ENCODE measurements at regions not wholly inside any gene's neighbourhood (a gene's known extent, or its start where the extent isn't known, plus 50 kb on each side); places are given as distances from the start of the nearest gene placed in this dataset.
A peak's percentile ranks its signal among the peaks of the same experiment; 100 is the strongest.
"Not testable (repeated sequence)": the region's sequence is repeated elsewhere in the genome, so short reads cannot be mapped to it uniquely, and the experiment has no call there.

- Mint-ChIP-seq H3K4me1 (peaks cover 13 to 47% (median 27%) of the 10 kb centered on the region in 4 donors), H3K27me3 (peaks cover 5% of the 10 kb centered on the region), H3K36me3 (no peaks in the 10 kb centered on the region), H3K27ac (peak overlapping the region in 2 of 3 donors; percentile 15 to 22), H3K9me3 (peaks cover 0 to 2% (median 0%) of the 10 kb centered on the region in 7 donors), H3K4me3 (no peak overlapping the region)
- ATAC-seq (ENCODE audit: low read depth in 2 of 2) (no peak), DNase-seq (no peak)
- no peaks in the 10 kb centered on the region for H3K9me3 ChIP-seq (ENCODE audit: control insufficient read depth in 2 of 2, low read length in 2 of 2)
- no peak overlapping the region for H3K4me3 ChIP-seq (ENCODE audit: low read depth, low read length)
- H3K27me3 ChIP-seq (ENCODE audit: control insufficient read depth, insufficient read depth, low read length), result no peaks in the 10 kb centered on the region
- peaks cover 32% of the 10 kb centered on the region for H3K4me1 ChIP-seq (ENCODE audit: control insufficient read depth, insufficient read depth, low read length, poor library complexity, severe bottlenecking)
- H3K36me3 ChIP-seq (ENCODE audit: control insufficient read depth, insufficient read depth, low read length), result no peaks in the 10 kb centered on the region
- no peak overlapping the region for H3K27ac ChIP-seq (ENCODE audit: insufficient read depth, low read length, poor library complexity, severe bottlenecking)
Observed at GRCh38 chr17:77838748-77839697, 119.5 kb upstream of the TNRC6C start.

- ATAC-seq (ENCODE audit: low read depth in 2 of 2) (no peak), DNase-seq (no peak)
- Histone ChIP-seq H3K27me3 (ENCODE audit: control insufficient read depth, insufficient read depth, low read length) (no peaks in the 10 kb centered on the region), H3K27ac (ENCODE audit: insufficient read depth, low read length, poor library complexity, severe bottlenecking) (no peak overlapping the region), H3K36me3 (ENCODE audit: control insufficient read depth, insufficient read depth, low read length) (no peaks in the 10 kb centered on the region), H3K9me3 (ENCODE audit: control insufficient read depth in 2 of 2, low read length in 2 of 2) (no peaks in the 10 kb centered on the region), H3K4me3 (ENCODE audit: low read depth, low read length) (no peak overlapping the region), H3K4me1 (ENCODE audit: control insufficient read depth, insufficient read depth, low read length, poor library complexity, severe bottlenecking) (peaks cover 34% of the 10 kb centered on the region)
- Mint-ChIP-seq H3K27me3 (peaks cover 5% of the 10 kb centered on the region), H3K4me3 (no peak overlapping the region), H3K36me3 (no peaks in the 10 kb centered on the region), H3K27ac (peak overlapping the region in 1 of 3 donors; percentile 15), H3K4me1 (peaks cover 13 to 47% (median 20%) of the 10 kb centered on the region in 4 donors), H3K9me3 (peaks cover 0 to 2% (median 0%) of the 10 kb centered on the region in 7 donors)
Observed at GRCh38 chr17:77839698-77840512, 118.6 kb upstream of the TNRC6C start.

DNA sequence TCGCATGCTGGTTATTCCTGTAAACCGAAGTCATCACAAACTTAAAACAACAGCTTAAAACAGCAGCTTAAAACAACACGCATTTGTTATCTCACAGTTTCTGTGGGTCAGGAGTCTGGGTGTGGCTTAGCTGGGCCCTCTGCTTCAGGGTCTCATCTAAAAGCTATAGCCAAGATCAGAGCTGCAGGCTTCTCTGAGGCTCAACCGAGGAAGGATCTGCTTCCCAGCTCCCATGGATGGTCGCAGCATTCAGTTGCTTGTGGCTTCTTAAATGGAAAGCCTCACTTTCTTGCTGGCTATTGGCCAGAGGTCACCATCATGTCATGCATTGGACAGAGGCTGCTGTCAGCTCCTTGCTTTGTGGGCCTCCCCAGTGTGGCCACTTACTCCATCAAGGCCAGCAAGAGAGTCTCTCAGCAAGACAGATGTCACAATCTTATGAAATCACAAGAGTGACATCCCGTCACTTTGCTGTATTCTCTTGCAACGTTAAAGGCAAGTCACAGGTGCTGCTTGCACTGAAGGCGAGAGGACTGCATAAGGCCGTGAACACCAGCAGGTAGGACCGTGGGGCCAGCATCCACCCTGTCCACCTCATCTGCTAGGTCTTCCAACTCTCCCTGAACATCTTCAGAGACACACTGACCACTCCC lies 117.9 kb upstream of the TNRC6C start:
- Mint-ChIP-seq H3K27me3 (peaks cover 5% of the 10 kb centered on the region), H3K4me3 (no peak overlapping the region), H3K27ac (no peak overlapping the region), H3K36me3 (no peaks in the 10 kb centered on the region), H3K4me1 (peaks cover 13 to 46% (median 18%) of the 10 kb centered on the region in 4 donors), H3K9me3 (peaks cover 0 to 2% (median 0%) of the 10 kb centered on the region in 7 donors)
- ATAC-seq (ENCODE audit: low read depth in 2 of 2), result no peak
- DNase-seq, result no peak
- no peaks in the 10 kb centered on the region for H3K27me3 ChIP-seq (ENCODE audit: control insufficient read depth, insufficient read depth, low read length)
- no peak overlapping the region for H3K4me3 ChIP-seq (ENCODE audit: low read depth, low read length)
- peaks cover 37% of the 10 kb centered on the region for H3K4me1 ChIP-seq (ENCODE audit: control insufficient read depth, insufficient read depth, low read length, poor library complexity, severe bottlenecking)
- H3K36me3 ChIP-seq (ENCODE audit: control insufficient read depth, insufficient read depth, low read length), result no peaks in the 10 kb centered on the region
- H3K9me3 ChIP-seq (ENCODE audit: control insufficient read depth in 2 of 2, low read length in 2 of 2), result no peaks in the 10 kb centered on the region
- no peak overlapping the region for H3K27ac ChIP-seq (ENCODE audit: insufficient read depth, low read length, poor library complexity, severe bottlenecking)

- no peaks in the 10 kb centered on the region for H3K36me3 ChIP-seq (ENCODE audit: control insufficient read depth, insufficient read depth, low read length)
- H3K9me3 ChIP-seq (ENCODE audit: control insufficient read depth in 2 of 2, low read length in 2 of 2), result no peaks in the 10 kb centered on the region
- H3K36me3 Mint-ChIP-seq, result no peaks in the 10 kb centered on the region
- no peak for DNase-seq
- no peak overlapping the region for H3K4me3 ChIP-seq (ENCODE audit: low read depth, low read length)
- peaks cover 0 to 2% (median 0%) of the 10 kb centered on the region in 7 donors for H3K9me3 Mint-ChIP-seq
- H3K27ac Mint-ChIP-seq, result peak overlapping the region; percentile 51 to 98 (median 90)
- no peak for ATAC-seq (ENCODE audit: low read depth in 2 of 2)
- no peaks in the 10 kb centered on the region for H3K27me3 ChIP-seq (ENCODE audit: control insufficient read depth, insufficient read depth, low read length)
- no peak overlapping the region for H3K27ac ChIP-seq (ENCODE audit: insufficient read depth, low read length, poor library complexity, severe bottlenecking)
- H3K4me1 Mint-ChIP-seq, result peaks cover 13 to 42% (median 23%) of the 10 kb centered on the region in 4 donors
- peaks cover 5% of the 10 kb centered on the region for H3K27me3 Mint-ChIP-seq
- peak overlapping the region in 1 of 4 donors; percentile 29 for H3K4me3 Mint-ChIP-seq
- H3K4me1 ChIP-seq (ENCODE audit: control insufficient read depth, insufficient read depth, low read length, poor library complexity, severe bottlenecking), result peaks cover 50% of the 10 kb centered on the region
Observed at GRCh38 chr17:77841742-77842527, 116.6 kb upstream of the TNRC6C start.

- H3K9me3 ChIP-seq (ENCODE audit: control insufficient read depth in 2 of 2, low read length in 2 of 2), result no peaks in the 10 kb centered on the region
- no peak overlapping the region for H3K4me3 ChIP-seq (ENCODE audit: low read depth, low read length)
- Mint-ChIP-seq H3K4me1 (peaks cover 13 to 42% (median 24%) of the 10 kb centered on the region in 4 donors), H3K36me3 (no peaks in the 10 kb centered on the region), H3K9me3 (peaks cover 0 to 2% (median 0%) of the 10 kb centered on the region in 7 donors), H3K27ac (peak overlapping the region in 2 of 3 donors; percentile 72 to 98), H3K27me3 (peaks cover 5% of the 10 kb centered on the region), H3K4me3 (peak overlapping the region in 2 of 4 donors; percentile 29 to 62)
- ATAC-seq (ENCODE audit: low read depth in 2 of 2) (no peak), DNase-seq (no peak)
- no peaks in the 10 kb centered on the region for H3K36me3 ChIP-seq (ENCODE audit: control insufficient read depth, insufficient read depth, low read length)
- no peaks in the 10 kb centered on the region for H3K27me3 ChIP-seq (ENCODE audit: control insufficient read depth, insufficient read depth, low read length)
- peaks cover 56% of the 10 kb centered on the region for H3K4me1 ChIP-seq (ENCODE audit: control insufficient read depth, insufficient read depth, low read length, poor library complexity, severe bottlenecking)
- no peak overlapping the region for H3K27ac ChIP-seq (ENCODE audit: insufficient read depth, low read length, poor library complexity, severe bottlenecking)
Observed at GRCh38 chr17:77842528-77843147, 115.9 kb upstream of the TNRC6C start.

DNA sequence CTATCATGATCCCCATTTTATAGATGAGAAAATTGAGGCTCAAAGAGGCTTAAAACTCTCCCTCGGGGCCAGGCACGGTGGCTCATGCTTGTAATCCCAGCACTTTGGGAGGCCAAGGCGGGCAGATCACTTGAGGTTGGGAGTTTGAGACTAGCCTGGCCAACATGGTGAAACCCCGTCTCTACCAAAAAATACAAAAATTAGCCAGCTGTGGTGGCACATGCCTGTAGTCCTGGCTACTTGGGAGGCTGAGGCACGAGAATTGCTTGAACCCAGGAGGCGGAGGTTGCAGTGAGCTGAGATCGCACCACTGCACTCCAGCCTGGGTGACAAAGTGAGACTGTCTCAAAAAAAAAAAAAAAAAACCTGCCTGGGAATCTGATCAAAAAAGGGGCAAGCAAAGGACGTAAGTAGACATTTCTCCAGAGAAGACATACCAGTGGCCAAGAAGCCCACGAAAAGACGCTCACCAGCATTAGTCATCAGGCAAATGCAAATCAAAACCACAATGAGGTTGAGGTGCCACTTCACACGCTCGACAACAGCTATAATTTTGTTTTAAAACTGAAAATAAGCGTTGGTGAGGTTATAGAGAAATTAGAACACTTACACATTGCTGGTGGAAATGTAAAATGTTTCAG lies 115.1 kb upstream of the TNRC6C start:
- ATAC-seq (ENCODE audit: low read depth in 2 of 2) (peak; percentile 86 to 88), DNase-seq (peak; percentile 47 to 88 (median 73))
- H3K27me3 Mint-ChIP-seq; H3K9me3 ChIP-seq (ENCODE audit: control insufficient read depth in 2 of 2, low read length in 2 of 2); H3K36me3 ChIP-seq (ENCODE audit: control insufficient read depth, insufficient read depth, low read length); H3K36me3 Mint-ChIP-seq; H3K27me3 ChIP-seq (ENCODE audit: control insufficient read depth, insufficient read depth, low read length); H3K9me3 Mint-ChIP-seq: not testable (repeated sequence)
- Mint-ChIP-seq H3K4me3 (peak overlapping the region; percentile 70 to 90 (median 78)), H3K27ac (peak overlapping the region; percentile 48 to 98 (median 91)), H3K4me1 (peaks cover 13 to 42% (median 24%) of the 10 kb centered on the region in 4 donors)
- Histone ChIP-seq H3K4me1 (ENCODE audit: control insufficient read depth, insufficient read depth, low read length, poor library complexity, severe bottlenecking) (peaks cover 56% of the 10 kb centered on the region), H3K27ac (ENCODE audit: insufficient read depth, low read length, poor library complexity, severe bottlenecking) (peak overlapping the region; percentile 60), H3K4me3 (ENCODE audit: low read depth, low read length) (peak overlapping the region; percentile 54)
